ENCODE measurements at regions not wholly inside any gene's neighbourhood (a gene's known extent, or its start where the extent isn't known, plus 50 kb on each side); places are given as distances from the start of the nearest gene placed in this dataset.

- intact Hi-C loops (cut with micrococcal nuclease) (no loop called here), in situ Hi-C loops (cut with MboI) (no loop called here)
- ChIA-PET CTCF (ENCODE audit: low intra/inter-chr PET ratio) (no interaction called here), POLR2A (no interaction called here)
- WGBS (ENCODE audit: insufficient coverage, low coverage, missing lambda C conversion rate), result 0% methylated on average over 1 of the region's 1 CpG
- Histone ChIP-seq H3K27ac (ENCODE audit: extremely low read depth, low read depth, low read length) (no peak overlapping the region), H3K4me1 (replicated peaks in 1 of 2; ENCODE audit: control insufficient read depth in 2 of 2, insufficient read depth in 2 of 2, low read length in 2 of 2) (no peaks in the 10 kb centered on the region), H3K4me2 (ENCODE audit: insufficient read depth, low read length) (no peak overlapping the region), H3K9ac (ENCODE audit: insufficient read depth in 1 of 2, low read depth in 2 of 2, low read length in 2 of 2) (no peak overlapping the region), H3K9me3 (replicated peaks; ENCODE audit: control insufficient read depth, insufficient read depth, low read depth, low read length) (no peaks in the 10 kb centered on the region; the same call in 1 of the 2 replicates), H3K27me3 (ENCODE audit: control insufficient read depth in 2 of 2, insufficient read depth in 2 of 2, low read length in 2 of 2) (no peaks in the 10 kb centered on the region; a peak in 1 of 5 replicates), H3K4me3 (no peak overlapping the region), H3K79me2 (ENCODE audit: control insufficient read depth, insufficient read depth, low read length) (no peaks in the 10 kb centered on the region), H3K9me1 (ENCODE audit: control insufficient read depth, insufficient read depth, low read length) (no peaks in the 10 kb centered on the region), H2AFZ (ENCODE audit: low read depth, low read length) (no peak overlapping the region), H4K20me1 (replicated peaks; ENCODE audit: control insufficient read depth, insufficient read depth, low read length) (no peaks in the 10 kb centered on the region), H3K36me3 (ENCODE audit: control insufficient read depth, insufficient read depth, low read length) (no peaks in the 10 kb centered on the region)
- DNase-seq (ENCODE audit: extremely low read depth in 1 of 4, low spot score in 3 of 4), result no peak
- no peak for TF ChIP-seq ZNF165 (CRISPR knock-in tag; IDR thresholded peaks at IDR 0.05; ENCODE audit: borderline replicate concordance)
- no peak for TF ChIP-seq RBM34 (IDR thresholded peaks at IDR 0.05; ENCODE audit: borderline replicate concordance, insufficient read depth, low read length)
- TF ChIP-seq TBL1XR1 (IDR thresholded peaks at IDR 0.05; ENCODE audit: low read length in 2 of 2), result no peak
- no peak for TF ChIP-seq BACH1 (tag; IDR thresholded peaks at IDR 0.05)
- TF ChIP-seq CAMTA2 (CRISPR knock-in tag; conservative IDR thresholded peaks at IDR 0.05), result no peak
- TF ChIP-seq SREBF2 (CRISPR knock-in tag; IDR thresholded peaks at IDR 0.05), result no peak
- TF ChIP-seq ZNF146 (CRISPR knock-in tag; IDR thresholded peaks at IDR 0.05; ENCODE audit: unreplicated experiment), result no peak
- no peak for TF ChIP-seq OTX1 (CRISPR knock-in tag; IDR thresholded peaks at IDR 0.05)
- no peak for TF ChIP-seq EGR1 (conservative IDR thresholded peaks at IDR 0.05)
- no peak for TF ChIP-seq MYNN (IDR thresholded peaks at IDR 0.05)
- TF ChIP-seq MYNN (CRISPR knock-in tag; IDR thresholded peaks at IDR 0.05), result no peak
- TF ChIP-seq RBM17 (IDR thresholded peaks at IDR 0.05; ENCODE audit: borderline replicate concordance, low read depth, low read length), result no peak
- TF ChIP-seq FOXP1 (CRISPR knock-in tag; IDR thresholded peaks at IDR 0.05), result no peak
- no peak for TF ChIP-seq NR2F6 (CRISPR knock-in tag; IDR thresholded peaks at IDR 0.05)
- FAIRE-seq, result no peak
- no peak for ATAC-seq
- no TSS peak for BruUV-seq (replicated peaks)
These were observed 2003.9 kb downstream of the TP53TG3F start for GRCh38 chr16:35463358-35463757.

Data from K562 (cell line).